HG02885 (cell line): ENCODE measurements at regions not wholly inside any gene's neighbourhood (a gene's known extent, or its start where the extent isn't known, plus 50 kb on each side); places are given as distances from the start of the nearest gene placed in this dataset.

Experiments
- ATAC-seq: cut with Tn5 transposase; IDR thresholded peaks from one replicate; pipeline ENCODE4 v1.9.1; 2021; ENCODE audit warnings: mild to moderate bottlenecking; ENCODE audit not compliant: unreplicated experiment, poor library complexity

- no peak for ATAC-seq
Observed at GRCh38 chr11:95297680-95298452, 66.9 kb upstream of the SESN3 start.

GRCh38 chr11:95296621-95297025 lies 65.6 kb upstream of the SESN3 start:
- ATAC-seq, result peak; percentile 96

- peak; percentile 12 for ATAC-seq
Observed at GRCh38 chr11:95296165-95296564, 65.2 kb upstream of the SESN3 start.

DNA sequence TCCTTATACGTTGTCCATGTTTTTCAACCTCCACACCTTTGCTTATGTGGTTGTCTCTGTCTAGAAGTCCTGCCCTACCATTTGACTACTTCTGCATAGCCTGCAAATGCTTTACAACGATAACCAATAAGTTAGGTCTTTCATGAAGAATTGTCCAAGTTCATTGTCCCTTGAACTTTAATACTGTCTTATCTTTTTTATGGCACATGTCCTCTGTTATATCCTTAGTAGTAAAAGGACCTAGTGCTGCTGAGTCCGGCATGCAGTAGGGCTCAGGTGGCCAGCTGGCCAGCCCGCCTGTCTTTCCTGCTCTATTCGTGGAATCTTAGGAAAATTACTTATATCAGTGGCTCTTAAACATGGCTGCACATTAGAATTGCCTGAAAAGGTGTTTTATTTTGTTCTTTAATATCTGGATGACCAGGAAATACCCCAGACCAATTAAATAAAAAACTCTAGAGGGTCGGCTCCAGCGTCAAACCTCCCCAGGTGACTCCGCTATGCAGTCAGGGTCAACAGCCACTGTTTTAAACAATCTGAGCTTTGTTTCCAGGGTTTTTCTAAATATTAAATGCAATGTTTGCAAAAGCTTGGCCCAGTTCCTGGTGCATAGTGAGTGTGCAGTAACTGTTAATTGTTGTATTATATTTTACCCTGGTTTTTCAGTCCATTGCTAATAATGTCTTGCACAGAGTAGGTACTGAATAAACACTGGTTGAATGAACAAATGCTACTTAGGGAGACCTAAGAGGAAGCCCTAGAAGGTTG lies 64.6 kb upstream of the SESN3 start:
- ATAC-seq, result no peak

GRCh38 chr11:95294701-95295100 lies 63.7 kb upstream of the SESN3 start:
- ATAC-seq, result no peak

GRCh38 chr11:95293116-95293515 lies 62.1 kb upstream of the SESN3 start:
- no peak for ATAC-seq

- no peak for ATAC-seq
Observed at GRCh38 chr11:95291946-95292345, 60.9 kb upstream of the SESN3 start.

DNA sequence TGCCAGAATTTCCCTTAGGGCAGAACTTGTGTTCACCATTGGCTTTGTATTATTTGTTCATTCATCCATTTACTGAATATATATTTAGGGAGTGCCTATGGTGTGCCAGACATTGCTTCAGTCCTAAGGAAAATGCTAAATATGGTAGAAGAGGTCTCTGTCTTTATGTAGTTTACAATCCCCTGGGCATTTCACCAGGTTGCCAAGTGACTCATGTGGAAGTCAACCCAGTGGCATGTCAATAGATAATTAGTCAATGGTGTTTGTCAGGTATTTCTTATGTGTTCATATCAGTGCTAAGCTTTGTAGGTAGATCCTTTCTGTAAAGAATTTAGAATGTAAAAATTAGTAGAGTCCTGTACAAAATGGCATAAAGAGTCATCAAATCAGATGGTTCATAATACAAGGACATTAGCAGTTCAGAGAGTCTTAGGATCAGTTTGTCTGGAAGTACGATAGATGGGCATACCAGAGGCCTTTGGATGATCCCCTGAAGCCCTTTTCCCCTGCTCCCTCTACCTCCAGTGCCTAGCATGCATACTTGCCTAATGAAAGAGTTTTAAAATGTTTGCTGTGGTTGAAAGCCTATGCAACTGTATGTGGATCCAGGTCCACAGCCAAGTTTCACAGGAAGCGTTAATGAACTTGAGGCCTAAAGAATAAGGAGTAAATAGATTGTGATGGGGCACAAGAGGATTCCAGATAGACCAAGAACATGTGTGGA lies 58.5 kb upstream of the SESN3 start:
- ATAC-seq, result no peak

GRCh38 chr11:95284057-95285052 lies 53.4 kb upstream of the SESN3 start:
- no peak for ATAC-seq

DNA sequence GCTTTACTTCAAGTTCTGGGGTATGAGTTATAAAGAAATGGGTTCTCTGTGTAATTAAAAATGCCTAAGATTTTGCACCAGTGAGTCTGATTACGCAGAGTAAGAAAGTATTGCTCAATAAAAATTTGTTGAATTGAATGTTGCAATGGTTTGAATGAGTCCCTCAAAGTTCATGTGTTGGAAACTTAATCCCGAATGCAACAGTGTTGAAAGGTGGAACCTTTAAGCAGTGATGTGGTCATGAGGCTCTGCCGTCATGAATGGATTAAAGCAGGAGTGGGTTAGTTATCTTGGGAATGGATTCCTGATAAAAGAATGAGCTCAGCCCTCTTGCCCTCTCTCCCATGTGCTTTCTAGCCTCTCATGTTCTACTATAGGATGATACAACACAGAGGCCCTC lies 52.6 kb upstream of the SESN3 start:
- no peak for ATAC-seq

DNA sequence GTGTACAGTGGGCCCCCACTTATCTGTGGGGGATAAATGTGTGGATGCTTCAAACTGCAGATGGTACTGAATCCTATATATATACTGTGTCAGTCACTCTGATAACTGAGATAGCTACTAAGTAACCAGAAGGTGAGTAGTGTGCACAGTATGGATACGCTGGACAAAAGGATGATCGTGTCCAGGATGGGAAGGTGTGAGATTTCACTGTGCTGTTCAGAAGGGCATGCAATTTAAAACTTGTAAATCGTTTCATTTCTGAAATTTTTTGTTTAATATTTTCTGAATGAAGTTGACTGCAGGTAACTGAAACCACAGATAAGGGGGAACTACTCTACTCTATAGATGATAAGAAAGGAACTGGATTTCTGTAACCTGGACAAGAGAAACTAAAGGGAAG lies 52.1 kb upstream of the SESN3 start:
- ATAC-seq, result no peak

DNA sequence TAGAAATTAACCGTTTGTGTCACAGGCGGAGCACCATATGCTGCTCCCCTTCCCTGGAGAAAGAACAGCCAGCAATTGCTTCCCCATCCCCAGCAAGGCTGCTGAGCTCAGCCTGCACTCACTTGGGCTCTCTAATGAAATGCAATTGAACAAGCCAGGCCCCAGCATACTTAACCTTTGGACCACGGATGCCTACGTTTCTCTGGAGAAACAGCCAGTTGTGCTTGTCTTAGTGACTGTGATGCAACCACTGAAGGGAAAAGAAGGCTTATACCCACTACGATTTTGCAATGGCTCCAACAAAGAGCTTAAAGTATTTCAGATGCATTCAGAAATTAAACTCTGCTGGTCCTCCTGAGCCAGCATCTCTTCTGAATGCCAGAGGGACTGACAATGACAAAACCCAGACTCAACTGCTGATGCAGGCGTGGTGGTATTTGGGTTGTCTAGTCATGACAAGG lies 51.3 kb upstream of the SESN3 start:
- no peak for ATAC-seq
